ENCODE measurements at regions not wholly inside any gene's neighbourhood (a gene's known extent, or its start where the extent isn't known, plus 50 kb on each side); places are given as distances from the start of the nearest gene placed in this dataset.

DNA sequence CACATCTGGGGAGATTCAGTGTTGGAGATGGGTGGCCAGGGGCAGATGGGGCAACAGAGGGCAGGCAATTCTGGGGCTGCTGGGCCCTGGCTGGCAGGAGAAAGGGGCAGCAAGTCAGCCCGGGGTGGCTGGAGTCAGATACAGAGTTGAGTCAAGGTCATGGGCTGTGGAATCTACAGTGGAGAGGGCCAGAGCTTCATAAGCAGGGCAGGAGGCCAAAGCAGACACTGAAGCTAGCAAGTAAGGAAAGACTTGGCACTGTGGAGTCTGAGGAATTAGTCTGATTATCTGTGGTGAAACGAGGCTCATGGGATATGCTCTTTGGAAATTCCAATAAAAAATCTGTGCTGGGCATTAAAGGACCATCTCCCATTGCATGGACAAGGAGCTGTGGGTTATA is 95.5 kb downstream of the TMX1 start:
- H3K27me3 ChIP-seq (ENCODE audit: low read depth): no peaks in the 10 kb centered on the region
- peak; percentile 68 for DNase-seq
- no peaks in the 10 kb centered on the region for H3K9me3 ChIP-seq (replicated peaks)
- H3K36me3 ChIP-seq: no peaks in the 10 kb centered on the region
- H3K27ac ChIP-seq (replicated peaks): peak overlapping the region; percentile 67
- H3K4me1 ChIP-seq: peaks cover 33% of the 10 kb centered on the region
- intact Hi-C loops (cut with micrococcal nuclease): no loop called here
- no peak overlapping the region for H3K4me3 ChIP-seq
- TF ChIP-seq, protein P1, sequence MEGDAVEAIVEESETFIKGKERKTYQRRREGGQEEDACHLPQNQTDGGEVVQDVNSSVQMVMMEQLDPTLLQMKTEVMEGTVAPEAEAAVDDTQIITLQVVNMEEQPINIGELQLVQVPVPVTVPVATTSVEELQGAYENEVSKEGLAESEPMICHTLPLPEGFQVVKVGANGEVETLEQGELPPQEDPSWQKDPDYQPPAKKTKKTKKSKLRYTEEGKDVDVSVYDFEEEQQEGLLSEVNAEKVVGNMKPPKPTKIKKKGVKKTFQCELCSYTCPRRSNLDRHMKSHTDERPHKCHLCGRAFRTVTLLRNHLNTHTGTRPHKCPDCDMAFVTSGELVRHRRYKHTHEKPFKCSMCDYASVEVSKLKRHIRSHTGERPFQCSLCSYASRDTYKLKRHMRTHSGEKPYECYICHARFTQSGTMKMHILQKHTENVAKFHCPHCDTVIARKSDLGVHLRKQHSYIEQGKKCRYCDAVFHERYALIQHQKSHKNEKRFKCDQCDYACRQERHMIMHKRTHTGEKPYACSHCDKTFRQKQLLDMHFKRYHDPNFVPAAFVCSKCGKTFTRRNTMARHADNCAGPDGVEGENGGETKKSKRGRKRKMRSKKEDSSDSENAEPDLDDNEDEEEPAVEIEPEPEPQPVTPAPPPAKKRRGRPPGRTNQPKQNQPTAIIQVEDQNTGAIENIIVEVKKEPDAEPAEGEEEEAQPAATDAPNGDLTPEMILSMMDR (IDR thresholded peaks at IDR 0.05; ENCODE audit: borderline replicate concordance): no peak

DNA sequence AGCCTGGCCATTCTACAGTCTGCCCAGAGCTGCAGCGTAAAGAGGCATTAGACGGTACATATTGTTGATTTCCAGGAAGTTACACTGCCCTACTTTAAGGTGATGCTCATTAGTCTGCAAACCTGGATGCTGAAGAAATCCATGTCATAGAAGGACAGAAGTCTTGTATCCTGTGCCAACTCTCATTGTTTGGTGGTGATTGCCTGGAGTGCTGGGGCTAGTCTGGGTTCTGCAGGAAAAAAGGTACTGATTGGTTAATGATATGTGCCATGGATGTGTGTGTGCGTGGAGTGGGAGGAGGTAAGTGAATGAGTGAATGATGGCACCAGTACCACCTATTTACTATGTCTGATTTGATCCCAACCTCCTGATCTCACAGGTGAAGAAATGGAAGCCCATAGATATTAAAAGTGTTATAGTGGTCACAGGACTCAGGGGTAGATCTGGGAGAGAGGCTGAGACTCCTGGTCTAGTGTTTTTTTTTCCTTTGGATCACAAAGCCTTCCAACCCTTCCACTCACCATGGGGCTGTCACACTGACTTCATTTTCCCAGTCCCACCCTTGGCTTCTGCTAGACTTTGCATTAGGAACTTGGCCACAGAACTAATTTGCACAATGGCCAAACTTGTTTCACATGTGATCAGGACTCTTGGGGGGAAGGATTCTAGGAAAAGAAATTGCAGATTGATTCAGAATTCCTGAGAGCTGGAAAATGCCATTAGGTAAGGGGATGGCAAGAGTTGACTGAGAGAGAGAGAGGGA is 96.1 kb downstream of the TMX1 start:
- Histone ChIP-seq H3K27ac (replicated peaks) (peak overlapping the region; percentile 67), H3K27me3 (ENCODE audit: low read depth) (no peaks in the 10 kb centered on the region), H3K4me1 (peaks cover 27% of the 10 kb centered on the region), H3K36me3 (no peaks in the 10 kb centered on the region), H3K4me3 (no peak overlapping the region), H3K9me3 (replicated peaks) (no peaks in the 10 kb centered on the region)
- TF ChIP-seq, protein P1 (IDR thresholded peaks at IDR 0.05; ENCODE audit: borderline replicate concordance): no peak
- intact Hi-C loops (cut with micrococcal nuclease): no loop called here
- DNase-seq: no peak

DNA sequence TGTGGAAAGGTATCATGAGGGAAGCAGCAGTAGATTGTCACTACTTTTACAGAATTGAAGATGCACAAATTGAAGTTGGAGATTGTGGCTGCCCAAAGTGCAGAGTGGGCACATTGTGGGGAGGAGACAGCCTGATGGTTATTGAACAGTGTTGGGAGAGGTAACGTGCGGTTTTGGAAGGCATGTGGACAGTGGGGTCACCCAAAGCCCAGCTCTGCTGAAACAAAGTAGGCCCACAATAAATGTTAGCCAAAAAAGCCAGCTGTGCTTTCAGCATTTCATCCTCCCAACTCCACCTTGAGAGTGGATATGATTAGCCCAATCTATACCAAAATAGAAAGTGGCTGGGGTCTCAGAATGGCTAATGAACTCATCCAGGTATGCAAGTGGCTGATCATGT is 96.7 kb downstream of the TMX1 start:
- no peaks in the 10 kb centered on the region for H3K36me3 ChIP-seq
- H3K27ac ChIP-seq (replicated peaks): peak overlapping the region; percentile 21
- no peak for DNase-seq
- TF ChIP-seq, protein P1 (IDR thresholded peaks at IDR 0.05; ENCODE audit: borderline replicate concordance): no peak
- no peaks in the 10 kb centered on the region for H3K27me3 ChIP-seq (ENCODE audit: low read depth)
- intact Hi-C loops (cut with micrococcal nuclease): no loop called here
- no peak overlapping the region for H3K4me3 ChIP-seq
- H3K9me3 ChIP-seq (replicated peaks): no peaks in the 10 kb centered on the region
- H3K4me1 ChIP-seq: peaks cover 27% of the 10 kb centered on the region

DNA sequence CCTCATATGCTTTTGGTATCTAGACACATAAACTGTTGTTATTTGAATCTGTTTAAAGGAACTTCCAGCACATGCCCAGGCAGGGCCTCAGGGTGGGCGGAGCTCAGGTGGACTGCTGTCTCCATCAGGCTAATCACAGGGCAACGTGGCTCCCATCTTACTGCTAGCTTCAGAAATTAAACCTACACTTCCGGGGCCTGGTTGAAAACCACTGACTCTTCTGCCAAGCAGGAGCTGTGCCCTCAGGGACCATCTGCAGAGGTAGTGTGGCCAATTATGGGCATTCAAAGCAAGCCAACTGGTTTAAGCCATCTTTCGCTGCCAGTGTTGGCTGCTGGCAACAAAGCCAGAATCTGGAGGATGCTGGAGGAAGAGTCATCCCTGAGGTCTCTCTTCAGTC is 97.5 kb downstream of the TMX1 start:
- DNase-seq: no peak
- H3K27me3 ChIP-seq (ENCODE audit: low read depth): no peaks in the 10 kb centered on the region
- H3K36me3 ChIP-seq: no peaks in the 10 kb centered on the region
- no peak overlapping the region for H3K4me3 ChIP-seq
- peaks cover 27% of the 10 kb centered on the region for H3K4me1 ChIP-seq
- H3K27ac ChIP-seq (replicated peaks): no peak overlapping the region
- no peaks in the 10 kb centered on the region for H3K9me3 ChIP-seq (replicated peaks)
- TF ChIP-seq, protein P1 (IDR thresholded peaks at IDR 0.05; ENCODE audit: borderline replicate concordance): no peak
- intact Hi-C loops (cut with micrococcal nuclease): no loop called here

DNA sequence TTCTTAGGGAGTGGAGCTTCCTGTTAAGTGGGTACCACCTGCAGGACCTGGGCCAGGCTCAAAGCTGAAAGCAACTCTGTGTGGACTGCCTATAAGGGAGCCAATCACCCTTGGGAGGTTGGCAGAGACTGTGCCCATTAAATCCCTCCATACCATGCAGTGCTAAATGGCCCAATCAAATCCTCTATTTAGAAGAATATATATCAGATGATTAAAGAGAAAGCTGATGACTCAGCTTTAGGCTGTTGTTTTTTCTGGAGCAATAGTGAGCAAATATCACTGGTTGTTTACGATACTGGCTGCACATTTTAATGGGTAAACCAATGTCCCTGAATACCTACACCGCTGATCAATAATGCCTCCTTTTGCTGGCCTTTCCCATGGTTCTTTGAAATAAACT is 101.3 kb downstream of the TMX1 start:
- Histone ChIP-seq H3K4me1 (peaks cover 3% of the 10 kb centered on the region), H3K36me3 (no peaks in the 10 kb centered on the region), H3K27ac (replicated peaks) (no peak overlapping the region), H3K4me3 (no peak overlapping the region), H3K9me3 (replicated peaks) (no peaks in the 10 kb centered on the region), H3K27me3 (ENCODE audit: low read depth) (no peaks in the 10 kb centered on the region)
- DNase-seq: no peak
- intact Hi-C loops (cut with micrococcal nuclease): no loop called here
- TF ChIP-seq, protein P1 (IDR thresholded peaks at IDR 0.05; ENCODE audit: borderline replicate concordance): no peak

All from left ventricle myocardium inferior (tissue), 1 donor.